CD4-positive, alpha-beta T cell treated with Interferon alpha-2 for 1 hour (primary cell): ENCODE measurements at regions not wholly inside any gene's neighbourhood (a gene's known extent, or its start where the extent isn't known, plus 50 kb on each side); places are given as distances from the start of the nearest gene placed in this dataset.

Experiments used
- DNase-seq, 2 donors: peaks; one replicate each; pipeline ENCODE4 v3.0.0-alpha.2; 2020 to 2022

DNA sequence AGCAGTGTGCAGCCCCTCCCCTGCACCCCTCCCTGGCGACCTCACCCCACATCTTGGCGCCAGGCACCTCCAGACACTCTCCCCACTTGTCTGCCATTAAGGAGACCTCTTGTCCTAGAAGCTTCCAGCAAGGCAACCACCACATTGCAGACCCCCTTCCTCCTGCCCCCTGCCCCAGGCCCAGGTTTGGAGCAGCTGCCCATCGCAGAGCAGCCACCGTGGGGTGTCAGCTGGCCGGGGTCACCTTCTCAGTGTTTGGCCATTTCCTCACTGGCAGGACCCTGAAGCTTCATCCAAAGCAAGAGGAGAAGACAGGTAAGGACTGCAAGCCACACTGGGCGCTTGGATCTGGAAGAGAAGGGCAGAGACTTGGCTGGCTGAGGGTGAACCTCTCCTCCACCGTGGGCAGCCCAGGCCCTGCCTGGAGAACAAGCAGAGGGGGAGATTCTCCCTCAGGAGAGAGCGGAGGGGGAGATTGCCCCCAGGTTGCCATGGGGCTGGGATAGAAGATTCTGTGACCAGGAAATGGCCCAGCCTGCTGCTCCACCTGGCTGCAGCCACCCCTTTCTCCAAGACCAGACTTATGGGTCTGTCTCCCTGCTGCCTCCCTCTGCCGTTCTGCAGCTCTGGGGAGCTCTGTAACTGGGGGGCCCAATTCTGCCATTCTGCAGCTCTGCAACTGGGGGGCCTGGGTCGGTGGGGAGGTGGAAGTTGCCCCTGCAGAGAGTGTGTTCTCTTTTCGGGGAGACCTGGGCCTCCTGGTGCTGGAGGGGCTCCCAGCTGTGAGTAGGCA lies 72.9 kb upstream of the C14orf180 start:
- no peak for DNase-seq

DNA sequence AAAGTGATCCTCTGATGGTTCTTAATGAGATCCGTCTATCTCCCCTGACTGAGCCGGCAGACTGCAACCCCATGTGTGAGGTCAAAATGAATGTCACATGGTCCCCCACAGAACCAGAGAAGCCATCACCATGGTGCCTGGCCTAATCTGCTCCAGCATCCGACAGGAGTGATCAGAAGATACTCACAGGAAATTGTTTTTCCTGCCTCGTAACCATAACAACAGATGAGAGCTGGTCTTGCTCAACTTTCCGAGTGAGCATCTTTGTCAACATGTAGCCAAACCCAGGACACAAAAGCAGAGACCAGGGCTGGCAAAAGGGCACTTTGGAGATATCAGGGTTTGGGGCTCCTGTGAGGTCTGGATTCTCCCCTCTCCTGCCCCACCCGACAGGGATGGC lies 72.1 kb upstream of the C14orf180 start:
- no peak for DNase-seq

- DNase-seq, result no peak
Observed at GRCh38 chr14:104509673-104510072, 69.9 kb upstream of the C14orf180 start.

DNA sequence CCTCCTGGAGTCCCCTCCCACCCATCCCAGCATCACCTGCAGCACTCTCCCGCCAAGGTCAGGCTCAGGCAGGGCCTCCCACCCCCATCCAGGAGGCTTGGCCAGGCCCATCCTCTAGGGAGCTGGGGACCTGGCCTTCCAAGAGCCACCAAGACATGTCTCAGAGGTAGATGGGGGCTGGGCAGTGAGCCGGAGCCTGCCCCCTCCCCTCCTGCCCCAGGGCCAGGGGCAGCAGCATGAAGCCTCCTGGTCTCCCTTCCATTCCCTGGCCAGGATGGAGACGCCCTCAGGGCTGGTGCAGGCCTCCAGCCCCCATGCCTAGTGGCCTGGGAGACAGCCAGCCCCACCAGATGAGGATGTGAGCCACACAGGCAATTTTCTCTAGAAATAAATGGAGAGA lies 69.3 kb upstream of the C14orf180 start:
- DNase-seq, result no peak

GRCh38 chr14:104510794-104511611 lies 68.6 kb upstream of the C14orf180 start:
- DNase-seq, result no peak

DNA sequence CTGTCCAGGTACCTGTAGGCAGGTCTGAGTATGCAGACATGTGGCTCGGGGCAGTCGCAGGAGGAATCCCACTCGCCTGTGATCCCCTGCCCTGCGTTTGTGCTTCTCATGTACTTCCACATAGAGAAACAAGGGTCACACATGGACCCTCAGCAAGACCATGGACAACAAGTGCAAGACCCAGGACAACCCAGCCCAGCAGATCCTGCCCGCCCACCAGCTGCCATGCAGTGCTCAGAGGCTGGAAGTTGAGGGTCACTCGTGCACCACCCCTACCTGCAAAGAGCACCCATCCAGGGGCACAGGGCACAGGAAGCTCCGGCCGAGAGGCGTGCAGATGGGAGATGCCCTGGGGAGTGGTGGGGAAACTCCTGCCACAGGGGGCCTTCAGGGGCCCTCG lies 67.5 kb upstream of the C14orf180 start:
- no peak for DNase-seq

- no peak for DNase-seq
Observed at GRCh38 chr14:104512771-104513640, 66.6 kb upstream of the C14orf180 start.

DNA sequence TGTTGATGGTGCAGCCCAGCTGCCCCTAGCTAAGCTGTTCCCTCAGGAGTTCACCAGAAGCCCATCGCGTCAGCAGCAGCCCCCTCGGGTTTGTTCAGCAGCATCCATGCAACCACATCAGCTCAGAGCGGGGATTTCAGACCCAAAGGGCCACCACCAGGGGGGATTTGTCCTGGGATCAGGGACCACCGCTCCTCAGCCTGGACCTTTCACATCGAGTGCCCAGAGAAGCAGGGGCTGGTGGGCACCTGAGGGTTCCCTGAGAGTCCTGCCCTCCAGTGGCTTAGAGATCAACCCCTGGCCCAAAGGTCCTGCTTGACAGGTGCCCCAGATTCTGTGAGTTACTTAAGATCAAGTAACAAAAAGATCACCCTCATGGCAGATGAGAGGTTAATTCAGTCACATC lies 65.9 kb upstream of the C14orf180 start:
- no peak for DNase-seq

GRCh38 chr14:104514156-104514848 lies 65.3 kb upstream of the C14orf180 start:
- no peak for DNase-seq

DNA sequence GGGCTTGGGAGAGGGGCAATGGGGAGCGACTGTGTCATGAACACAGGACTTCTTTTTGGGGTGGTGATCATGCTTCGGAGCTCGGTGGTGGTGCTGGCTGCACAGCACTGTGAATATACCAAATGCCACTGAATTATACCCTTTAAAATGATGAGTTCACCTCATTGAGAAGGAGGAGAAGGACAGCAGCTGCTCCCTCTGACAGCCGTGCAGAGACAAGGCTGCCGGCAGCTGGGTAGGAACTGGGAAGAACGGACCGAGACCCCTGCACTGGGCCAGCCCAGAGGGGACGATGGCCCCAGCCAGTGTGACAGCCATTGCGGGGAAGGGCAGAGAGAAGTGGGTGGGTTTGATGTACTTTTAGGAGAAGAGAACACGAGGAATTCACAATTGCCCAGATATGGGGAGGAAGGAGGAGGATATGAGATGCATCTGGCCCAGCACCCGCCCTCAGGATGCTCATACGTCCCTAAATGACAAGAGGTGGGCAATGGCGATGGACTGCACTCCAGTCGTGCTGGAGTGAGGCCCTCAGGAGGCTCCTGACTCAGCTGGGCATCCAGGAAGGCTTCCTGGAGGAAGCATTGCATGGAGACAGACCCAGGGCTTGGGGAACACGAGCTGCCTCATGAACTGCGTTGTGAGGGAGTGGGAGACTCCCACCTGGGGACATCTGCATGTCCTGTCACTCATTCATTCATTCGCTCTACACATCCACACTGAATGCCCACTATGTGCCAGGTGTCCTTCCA lies 64.3 kb upstream of the C14orf180 start:
- DNase-seq, result no peak

GRCh38 chr14:104515811-104516780 lies 63.5 kb upstream of the C14orf180 start:
- no peak for DNase-seq

DNA sequence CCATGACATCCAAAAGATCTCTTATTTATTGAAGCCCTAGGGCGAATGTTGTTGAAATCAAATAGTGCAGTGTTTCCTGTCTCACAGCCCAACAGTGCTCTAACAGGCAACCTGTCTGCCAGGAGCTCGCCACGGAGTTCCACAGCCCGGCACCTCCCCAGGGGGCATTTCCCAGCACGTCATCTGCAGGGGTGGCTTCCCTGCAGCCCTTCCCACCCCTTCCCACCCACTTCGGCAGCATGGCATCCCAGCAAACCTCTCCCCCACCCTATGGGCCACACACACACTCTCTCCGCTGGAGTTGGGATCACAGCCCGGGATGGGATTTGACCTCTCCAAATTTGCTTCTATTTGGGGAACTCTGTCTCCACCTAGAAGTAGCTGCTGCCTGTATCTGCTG lies 62.7 kb upstream of the C14orf180 start:
- DNase-seq, result no peak

GRCh38 chr14:104517426-104517825 lies 62.1 kb upstream of the C14orf180 start:
- DNase-seq, result no peak

- no peak for DNase-seq
Observed at GRCh38 chr14:104517867-104518266, 61.7 kb upstream of the C14orf180 start.

DNA sequence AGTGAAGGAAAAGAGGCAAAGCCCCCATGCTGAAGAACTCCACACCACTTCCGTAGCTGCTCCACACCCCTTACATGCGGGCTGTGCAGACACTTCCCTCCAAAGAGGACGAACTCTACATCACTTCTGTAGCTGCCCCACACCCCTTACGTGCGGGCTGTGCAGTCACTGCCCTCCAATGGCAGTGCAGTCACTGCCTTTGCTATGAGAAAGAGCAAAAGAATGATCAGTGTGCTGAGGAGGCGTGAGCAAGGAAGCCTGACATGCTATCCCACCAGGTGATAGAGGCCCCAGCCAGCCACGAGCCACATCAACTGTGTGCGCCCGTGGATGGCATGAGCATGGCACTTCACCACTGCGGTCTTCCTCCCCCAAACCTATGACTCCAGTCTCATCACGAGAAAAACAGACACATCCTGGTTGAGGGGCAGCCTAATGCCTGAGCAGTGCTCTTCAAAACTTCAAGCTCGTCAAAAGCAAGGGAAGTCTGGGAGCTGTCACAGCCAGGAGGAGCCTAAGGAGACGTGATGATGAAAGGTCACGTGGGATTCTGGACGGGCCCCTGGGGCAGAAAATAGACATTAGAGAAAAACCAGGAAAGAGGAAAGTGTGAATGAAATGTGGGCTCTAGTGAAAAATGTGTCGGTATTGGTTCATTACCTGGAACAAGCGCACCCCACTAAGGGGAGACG lies 60.8 kb upstream of the C14orf180 start:
- no peak for DNase-seq

GRCh38 chr14:104519721-104520120 lies 59.8 kb upstream of the C14orf180 start:
- no peak for DNase-seq

- no peak for DNase-seq
Observed at GRCh38 chr14:104520620-104521410, 58.7 kb upstream of the C14orf180 start.

GRCh38 chr14:104521816-104522745 lies 57.5 kb upstream of the C14orf180 start:
- no peak for DNase-seq
